ENCODE measurements at regions not wholly inside any gene's neighbourhood (a gene's known extent, or its start where the extent isn't known, plus 50 kb on each side); places are given as distances from the start of the nearest gene placed in this dataset.

DNA sequence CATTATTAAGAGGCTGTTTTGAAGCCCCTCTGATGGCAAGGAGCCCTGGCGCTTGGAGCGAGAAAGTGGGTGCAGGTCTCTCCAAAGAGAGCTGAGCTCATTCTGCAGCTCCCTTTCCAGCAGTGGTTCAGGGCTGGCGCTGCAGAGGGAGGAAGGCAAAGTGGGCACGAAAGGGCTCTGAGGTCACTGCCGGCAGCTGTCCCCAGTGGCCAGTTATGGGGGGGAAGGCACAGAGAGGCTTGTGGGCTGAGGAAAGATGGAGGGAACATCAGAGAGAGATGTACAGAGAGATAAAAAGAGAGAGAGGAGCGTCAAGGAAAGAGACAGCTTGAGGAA, 75.2 kb upstream of the TBX5 start:
- peak overlapping the region; percentile 79 for H3K4me2 ChIP-seq
- no peaks in the 10 kb centered on the region for H3K79me2 ChIP-seq
- peaks cover 71% of the 10 kb centered on the region for H3K27me3 ChIP-seq
- peaks cover 4% of the 10 kb centered on the region for H3K4me1 ChIP-seq (ENCODE audit: insufficient read depth)
- no peak for TF ChIP-seq EZH2phosphoT487 (IDR thresholded peaks at IDR 0.05; ENCODE audit: low read depth, severe bottlenecking, unreplicated experiment)
- no peak for TF ChIP-seq EZH2 (IDR thresholded peaks at IDR 0.05; ENCODE audit: borderline replicate concordance)
- no peak for TF ChIP-seq CTCF (IDR thresholded peaks at IDR 0.05; ENCODE audit: poor library complexity)
- WGBS (ENCODE audit: low lambda C conversion rate, missing lambda C conversion rate) = 35% methylated on average over 6 of the region's 6 CpGs
- no peak for DNase-seq (ENCODE audit: low spot score)
- H3K36me3 ChIP-seq (replicated peaks; ENCODE audit: insufficient read depth, low read depth) = no peaks in the 10 kb centered on the region
- no peaks in the 10 kb centered on the region for H3K9me2 ChIP-seq (replicated peaks; ENCODE audit: insufficient read depth)
- no peak overlapping the region for H3K27ac ChIP-seq
- no peaks in the 10 kb centered on the region for H3K9me3 ChIP-seq (ENCODE audit: low read depth)
- H2AFZ ChIP-seq = peak overlapping the region; percentile 68
- no peaks in the 10 kb centered on the region for H4K20me1 ChIP-seq (ENCODE audit: insufficient read depth, poor library complexity, severe bottlenecking)
- peak overlapping the region; percentile 57 for H3K4me3 ChIP-seq

- H3K4me3 ChIP-seq = peak overlapping the region; percentile 57
Measured at GRCh38 chr12:114480337-114481199, 74.6 kb upstream of the TBX5 start.

DNA sequence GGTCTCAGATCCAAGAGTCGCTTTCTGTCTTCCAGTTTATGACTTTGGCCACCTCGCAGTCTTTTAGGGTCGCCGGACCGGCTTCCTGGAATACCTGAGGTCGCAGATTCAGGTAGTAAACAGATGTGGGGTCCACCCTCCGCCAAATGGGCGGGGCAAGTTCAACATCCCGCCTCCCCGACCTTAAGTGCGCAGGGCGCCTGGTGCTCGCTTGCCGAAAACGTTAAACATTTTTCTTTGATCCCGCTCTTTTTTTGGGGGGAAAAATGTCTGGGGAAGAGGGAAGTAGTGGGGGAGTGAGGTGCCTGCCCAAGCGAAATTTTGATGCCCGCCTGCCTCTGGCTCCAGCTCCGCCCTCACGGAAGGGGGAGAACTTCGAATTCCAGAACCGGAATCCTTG, 73.9 kb upstream of the TBX5 start:
- no peaks in the 10 kb centered on the region for H3K36me3 ChIP-seq (replicated peaks; ENCODE audit: insufficient read depth, low read depth)
- WGBS (ENCODE audit: low lambda C conversion rate, missing lambda C conversion rate) = under 1% methylated on average over 21 of the region's 22 CpGs
- H3K4me1 ChIP-seq (ENCODE audit: insufficient read depth) = peaks cover 4% of the 10 kb centered on the region
- H3K27me3 ChIP-seq = peaks cover 74% of the 10 kb centered on the region
- peak; percentile 31 for DNase-seq (ENCODE audit: low spot score)
- TF ChIP-seq EZH2phosphoT487 (IDR thresholded peaks at IDR 0.05; ENCODE audit: low read depth, severe bottlenecking, unreplicated experiment) (peak; percentile 9), CTCF (IDR thresholded peaks at IDR 0.05; ENCODE audit: poor library complexity) (no peak), EZH2 (IDR thresholded peaks at IDR 0.05; ENCODE audit: borderline replicate concordance) (peak; percentile 64)
- no peaks in the 10 kb centered on the region for H3K9me3 ChIP-seq (ENCODE audit: low read depth)
- peak overlapping the region; percentile 79 for H3K4me2 ChIP-seq
- peak overlapping the region; percentile 57 for H3K4me3 ChIP-seq
- H2AFZ ChIP-seq = peak overlapping the region; percentile 68
- H3K79me2 ChIP-seq = no peaks in the 10 kb centered on the region
- H3K9me2 ChIP-seq (replicated peaks; ENCODE audit: insufficient read depth) = no peaks in the 10 kb centered on the region
- peak overlapping the region; percentile 33 for H3K27ac ChIP-seq
- no peaks in the 10 kb centered on the region for H4K20me1 ChIP-seq (ENCODE audit: insufficient read depth, poor library complexity, severe bottlenecking)

More at GRCh38 chr12:114480337-114481199, 74.6 kb upstream of the TBX5 start:
- Histone ChIP-seq H3K9me3 (ENCODE audit: low read depth) (no peaks in the 10 kb centered on the region), H3K79me2 (no peaks in the 10 kb centered on the region), H3K27me3 (peaks cover 71% of the 10 kb centered on the region), H3K9me2 (replicated peaks; ENCODE audit: insufficient read depth) (no peaks in the 10 kb centered on the region), H2AFZ (peak overlapping the region; percentile 68), H3K36me3 (replicated peaks; ENCODE audit: insufficient read depth, low read depth) (no peaks in the 10 kb centered on the region), H3K4me1 (ENCODE audit: insufficient read depth) (peaks cover 4% of the 10 kb centered on the region), H3K27ac (peak overlapping the region; percentile 33), H3K4me2 (peak overlapping the region; percentile 79), H4K20me1 (ENCODE audit: insufficient read depth, poor library complexity, severe bottlenecking) (no peaks in the 10 kb centered on the region)
- DNase-seq (ENCODE audit: low spot score) = peak; percentile 29
- 6% methylated on average over 34 of the region's 34 CpGs for WGBS (ENCODE audit: low lambda C conversion rate, missing lambda C conversion rate)
- TF ChIP-seq EZH2 (IDR thresholded peaks at IDR 0.05; ENCODE audit: borderline replicate concordance) (peak; percentile 92), CTCF (IDR thresholded peaks at IDR 0.05; ENCODE audit: poor library complexity) (no peak), EZH2phosphoT487 (IDR thresholded peaks at IDR 0.05; ENCODE audit: low read depth, severe bottlenecking, unreplicated experiment) (no peak)

Measured in hepatocyte (in vitro differentiated cells).